GM13976 (cell line): ENCODE measurements at regions not wholly inside any gene's neighbourhood (a gene's known extent, or its start where the extent isn't known, plus 50 kb on each side); places are given as distances from the start of the nearest gene placed in this dataset.

Experiments used
- DNase-seq: peaks from one replicate; pipeline ENCODE4 v3.0.0; 2012; ENCODE audit warnings: low spot score
- CTCF ChIP-seq: IDR thresholded peaks from 2 replicates; pipeline ENCODE4 v1.5.1; 2012; ENCODE audit warnings: borderline replicate concordance, mild to moderate bottlenecking; ENCODE audit not compliant: insufficient read depth; ENCODE audit errors: extremely low read depth, missing control alignments, control extremely low read depth
- in situ Hi-C: fragments of 300-500 bp; cut with MboI; formaldehyde crosslinking; loops from one replicate; pipeline ENCODE4 v1.12.0; 2022; ENCODE audit warnings: low sequenced_read_pairs, mixed read lengths, inconsistent platforms; ENCODE audit not compliant: unreplicated experiment

GRCh38 chr4:38195911-38196310 is 235.7 kb downstream of the PTTG2 start:
- DNase-seq = no peak
- in situ Hi-C loops = no loop called here
- TF ChIP-seq CTCF = no peak

GRCh38 chr4:38202242-38202641 is 242.0 kb downstream of the PTTG2 start:
- no peak for TF ChIP-seq CTCF
- no peak for DNase-seq
- in situ Hi-C loops = no loop called here

GRCh38 chr4:38203609-38204008 is 243.4 kb downstream of the PTTG2 start:
- in situ Hi-C loops = no loop called here
- TF ChIP-seq CTCF = no peak
- no peak for DNase-seq

GRCh38 chr4:38204339-38205035 is 244.3 kb downstream of the PTTG2 start:
- DNase-seq = no peak
- TF ChIP-seq CTCF = no peak
- in situ Hi-C loops = no loop called here

- in situ Hi-C loops = no loop called here
- TF ChIP-seq CTCF = no peak
- no peak for DNase-seq
These were observed 245.1 kb downstream of the PTTG2 start for GRCh38 chr4:38205261-38205660.

- in situ Hi-C loops = no loop called here
- no peak for DNase-seq
- TF ChIP-seq CTCF = no peak
These were observed 246.9 kb downstream of the PTTG2 start for GRCh38 chr4:38207110-38207457.

- in situ Hi-C loops = no loop called here
These were observed 249.5 kb downstream of the PTTG2 start for GRCh38 chr4:38209654-38210053.

More at GRCh38 chr4:38209654-38210053, 249.5 kb downstream of the PTTG2 start:
- DNase-seq = no peak
- TF ChIP-seq CTCF = no peak
